Epithelial cell of prostate (primary cell): ENCODE measurements at regions not wholly inside any gene's neighbourhood (a gene's known extent, or its start where the extent isn't known, plus 50 kb on each side); places are given as distances from the start of the nearest gene placed in this dataset.

Source experiments
- DNase-seq: peaks from one replicate; pipeline ENCODE4 v3.0.0-alpha.2; 2011; ENCODE audit warnings: low read depth, low spot score
- H3K27ac ChIP-seq: fragments of 450-650 bp; 2 replicates; pipeline ENCODE4 v1.5.1; 2017; ENCODE audit warnings: mild to moderate bottlenecking

DNA sequence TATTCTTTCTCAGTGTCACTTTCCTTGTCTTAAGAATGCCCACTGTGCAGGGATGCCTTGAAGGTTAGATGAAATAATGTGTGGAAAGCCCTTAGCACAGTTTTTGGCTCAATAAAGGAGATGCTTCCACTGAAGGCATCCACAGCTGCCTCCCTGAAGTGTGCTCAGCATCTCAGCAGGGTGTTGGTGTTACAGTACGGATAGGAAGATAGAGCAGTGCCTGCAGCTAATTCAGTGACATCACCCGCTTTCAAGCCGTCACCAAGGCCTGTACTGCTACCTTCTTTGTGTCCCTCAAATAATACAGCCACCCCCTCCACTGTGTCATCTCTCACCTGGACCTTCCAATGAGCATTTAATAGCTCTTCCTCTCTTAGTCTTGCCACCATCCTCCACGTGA, 59.0 kb downstream of the NDUFS5 start:
- no peak for DNase-seq

DNA sequence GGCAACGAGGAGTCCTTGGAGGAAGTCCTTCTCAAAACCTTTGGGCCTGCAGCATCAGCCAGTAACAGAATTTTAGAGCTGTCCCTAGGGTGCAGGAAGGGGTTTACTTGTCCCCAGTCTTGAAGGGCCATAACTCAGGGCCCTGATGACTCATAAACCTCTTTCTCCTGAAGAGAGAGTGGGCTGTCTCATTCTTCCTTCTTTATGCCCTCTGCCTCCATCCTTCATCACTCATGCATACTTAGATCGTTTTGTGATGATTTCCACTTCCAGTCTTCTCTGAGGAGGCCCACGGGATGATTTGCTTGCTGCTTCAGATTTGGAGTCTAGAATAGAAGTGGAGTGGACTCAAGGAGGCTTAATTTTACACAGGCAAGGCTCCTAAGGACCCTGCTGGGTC, 60.2 kb downstream of the NDUFS5 start:
- no peak overlapping the region for H3K27ac ChIP-seq
- DNase-seq, result no peak

More for the DNA sequence above, 59.0 kb downstream of the NDUFS5 start:
- H3K27ac ChIP-seq, result no peak overlapping the region

DNA sequence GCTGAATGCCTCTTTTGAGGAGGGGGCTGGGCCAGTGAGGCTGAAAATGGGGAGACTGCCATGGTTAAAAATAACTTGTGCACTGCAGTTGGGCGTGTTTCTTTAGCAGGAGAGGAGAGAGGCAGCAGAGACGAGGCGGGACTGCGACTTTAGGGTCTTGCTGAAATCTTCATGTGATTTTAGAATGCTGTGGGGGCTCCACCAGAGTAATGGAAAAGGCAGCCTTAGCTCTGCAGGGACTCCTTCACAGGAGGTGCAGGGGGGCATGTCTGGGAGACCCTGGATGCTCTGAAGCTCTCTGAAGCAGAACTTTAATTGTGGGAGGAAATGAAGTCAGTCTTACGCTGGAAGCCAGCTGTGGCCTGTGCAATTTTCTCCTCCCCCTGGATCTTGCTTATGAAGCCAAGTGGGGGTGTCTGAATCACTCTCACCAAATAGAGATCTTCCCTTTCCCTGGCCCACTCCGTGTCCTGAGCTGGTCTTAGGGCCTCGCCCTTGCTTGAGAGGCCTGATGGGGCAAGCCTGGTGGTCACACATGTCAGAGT, 60.8 kb downstream of the NDUFS5 start:
- no peak for DNase-seq
- H3K27ac ChIP-seq, result no peak overlapping the region

DNA sequence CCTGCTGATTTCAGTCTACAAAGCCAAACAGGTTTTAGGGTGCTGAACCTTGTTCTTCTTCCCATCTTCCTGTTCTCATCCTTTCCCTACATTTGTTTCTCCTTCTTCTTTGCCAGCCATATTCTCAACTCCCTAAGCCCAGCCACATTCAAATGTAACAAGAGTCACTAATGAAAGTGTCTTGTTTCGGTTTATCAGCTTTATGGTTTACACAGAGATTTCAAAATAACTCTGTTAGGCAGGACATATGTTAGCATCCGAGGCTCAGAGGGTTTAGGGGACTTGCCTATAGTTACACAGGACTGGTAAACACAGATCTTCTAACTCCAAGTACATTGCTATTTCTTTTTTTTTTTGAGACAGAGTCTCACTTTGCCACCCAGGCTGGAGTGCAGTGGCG, 61.3 kb downstream of the NDUFS5 start:
- H3K27ac ChIP-seq, result no peak overlapping the region
- DNase-seq, result no peak

DNA sequence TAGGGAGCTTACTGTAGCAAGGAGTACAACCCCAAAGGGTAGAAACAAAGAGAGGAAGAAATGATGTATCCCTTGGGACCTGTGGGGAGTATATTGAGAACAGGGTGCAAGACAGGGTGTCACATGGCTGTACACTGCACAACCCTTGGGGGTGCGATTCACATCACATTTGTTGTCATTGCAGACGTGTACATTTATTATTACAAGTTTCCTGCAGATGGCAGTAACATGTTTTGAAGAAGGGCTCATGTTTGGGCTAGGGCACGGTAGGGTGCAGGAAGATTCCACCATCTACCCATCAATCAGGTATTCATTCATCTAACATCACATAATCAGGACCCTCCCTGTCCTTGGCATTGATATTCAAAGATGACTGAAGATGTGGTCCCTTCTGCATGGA, 62.5 kb downstream of the NDUFS5 start:
- H3K27ac ChIP-seq, result no peak overlapping the region
- DNase-seq, result no peak

DNA sequence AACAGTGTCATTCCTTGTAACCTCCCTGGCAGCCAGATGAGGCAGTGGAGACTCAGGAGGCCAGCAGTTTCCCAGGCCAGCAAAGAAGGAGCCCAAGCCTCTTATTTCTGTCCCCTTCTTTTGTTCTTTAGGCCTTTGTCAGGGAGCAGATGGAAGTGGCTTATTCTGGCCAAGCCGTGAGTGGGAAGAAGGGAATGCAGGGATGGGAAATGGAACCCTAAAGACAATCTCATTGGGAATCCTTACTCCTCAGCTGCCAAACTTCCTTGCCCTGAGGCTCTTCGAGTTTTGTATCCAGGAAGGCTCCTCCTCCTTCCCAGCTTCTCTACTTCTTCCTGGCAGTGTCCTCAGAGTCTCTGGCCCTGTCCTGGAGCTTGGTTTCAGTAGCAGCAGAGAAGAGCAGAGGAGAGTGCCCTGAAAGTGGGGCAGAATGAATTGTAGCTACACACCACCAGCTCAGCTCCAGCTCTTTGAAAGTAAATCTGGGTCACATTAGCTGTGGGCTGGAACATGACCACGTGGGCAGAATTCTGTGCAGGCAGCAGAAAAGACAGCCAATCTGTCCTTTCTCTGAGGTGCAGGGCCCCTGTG, 63.9 kb downstream of the NDUFS5 start:
- no peak overlapping the region for H3K27ac ChIP-seq
- DNase-seq, result no peak

DNA sequence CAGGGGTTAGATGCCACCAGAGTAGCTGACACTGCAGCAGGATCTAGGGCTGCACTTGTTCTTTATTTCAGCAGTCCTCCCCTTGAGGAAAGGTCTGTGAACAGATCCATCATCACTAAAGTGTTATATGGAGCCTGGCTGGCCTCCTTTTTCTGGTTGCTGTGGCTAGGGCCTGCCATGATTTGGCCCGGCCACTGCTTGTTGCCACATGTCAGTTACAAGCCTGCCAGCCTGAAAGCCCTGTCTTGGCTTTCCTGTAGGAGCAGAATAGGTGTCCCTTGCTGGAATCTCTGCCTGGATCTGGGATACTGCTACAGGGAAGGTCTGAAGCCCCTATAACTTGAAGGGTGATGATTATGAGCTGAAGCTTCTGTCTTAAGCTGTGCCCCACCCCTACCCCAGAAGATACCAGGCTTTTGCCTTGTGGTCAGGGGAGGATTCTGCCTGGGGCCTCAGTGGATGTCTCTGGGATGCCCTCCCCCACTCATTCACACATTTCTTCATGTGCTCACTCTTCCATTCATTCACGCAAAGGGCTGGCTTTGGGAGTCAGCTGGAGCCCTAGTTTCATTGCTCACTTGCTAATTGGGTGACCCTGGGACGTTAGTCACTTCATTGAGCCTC, 64.7 kb downstream of the NDUFS5 start:
- no peak for DNase-seq

DNA sequence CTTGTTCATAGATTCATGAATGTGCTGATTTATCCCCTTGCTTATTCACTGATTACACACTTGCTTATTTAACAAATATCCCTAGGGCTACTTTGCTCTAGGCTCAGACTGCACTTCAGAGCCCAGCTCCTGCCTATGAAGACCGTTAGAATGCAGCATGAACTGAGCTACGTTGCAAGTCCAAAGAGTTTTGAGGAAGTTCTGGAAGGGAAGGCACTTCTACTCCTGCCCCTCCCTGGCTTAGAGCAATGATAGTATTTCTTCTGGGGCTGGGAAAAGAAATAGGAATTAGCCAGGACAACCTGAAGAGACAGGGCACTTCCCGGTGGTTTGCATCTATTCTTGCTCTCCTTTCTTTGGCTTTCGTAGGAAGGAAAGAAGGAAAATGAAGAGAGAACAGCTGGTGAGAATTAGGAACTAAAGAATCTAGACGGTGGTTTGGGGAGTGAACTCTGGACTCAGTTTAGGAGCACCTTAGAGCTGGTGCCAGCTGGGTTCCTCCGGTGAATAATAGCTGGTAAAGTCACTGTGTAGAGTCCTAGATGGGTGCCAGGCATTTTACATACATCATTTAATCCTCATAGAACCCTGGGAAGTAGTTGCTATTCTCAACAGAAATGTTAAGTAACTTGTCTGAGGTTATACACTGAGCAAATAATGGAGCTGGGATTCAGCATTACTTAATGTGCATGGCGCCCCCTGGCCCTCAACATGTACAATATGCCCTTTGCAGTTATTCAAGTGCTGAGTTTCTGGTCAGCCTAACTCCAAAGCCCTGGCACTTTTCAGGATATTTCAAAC, 65.9 kb downstream of the NDUFS5 start:
- no peak for DNase-seq
- no peak overlapping the region for H3K27ac ChIP-seq

More for the DNA sequence above, 64.7 kb downstream of the NDUFS5 start:
- no peak overlapping the region for H3K27ac ChIP-seq

DNA sequence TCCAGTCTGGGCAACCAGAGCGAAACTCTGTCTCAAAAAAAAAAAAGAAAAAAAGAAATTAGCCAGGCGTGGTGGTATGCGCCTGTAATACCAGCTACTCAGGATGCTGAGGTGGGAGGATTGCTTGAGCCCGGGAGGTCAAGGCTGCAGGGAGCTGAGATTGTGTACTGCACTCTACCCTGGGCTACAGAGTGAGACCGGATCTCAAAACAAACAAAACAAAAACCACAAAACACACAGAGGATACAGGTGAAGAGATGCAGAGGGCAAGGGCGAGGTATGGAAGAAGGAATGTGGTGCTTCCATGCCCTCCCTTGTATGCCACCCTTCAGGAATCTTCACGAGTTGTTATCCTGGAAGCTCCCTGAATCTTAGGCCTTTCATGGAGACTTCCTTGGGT, 68.5 kb downstream of the NDUFS5 start:
- no peak for DNase-seq
- no peak overlapping the region for H3K27ac ChIP-seq

DNA sequence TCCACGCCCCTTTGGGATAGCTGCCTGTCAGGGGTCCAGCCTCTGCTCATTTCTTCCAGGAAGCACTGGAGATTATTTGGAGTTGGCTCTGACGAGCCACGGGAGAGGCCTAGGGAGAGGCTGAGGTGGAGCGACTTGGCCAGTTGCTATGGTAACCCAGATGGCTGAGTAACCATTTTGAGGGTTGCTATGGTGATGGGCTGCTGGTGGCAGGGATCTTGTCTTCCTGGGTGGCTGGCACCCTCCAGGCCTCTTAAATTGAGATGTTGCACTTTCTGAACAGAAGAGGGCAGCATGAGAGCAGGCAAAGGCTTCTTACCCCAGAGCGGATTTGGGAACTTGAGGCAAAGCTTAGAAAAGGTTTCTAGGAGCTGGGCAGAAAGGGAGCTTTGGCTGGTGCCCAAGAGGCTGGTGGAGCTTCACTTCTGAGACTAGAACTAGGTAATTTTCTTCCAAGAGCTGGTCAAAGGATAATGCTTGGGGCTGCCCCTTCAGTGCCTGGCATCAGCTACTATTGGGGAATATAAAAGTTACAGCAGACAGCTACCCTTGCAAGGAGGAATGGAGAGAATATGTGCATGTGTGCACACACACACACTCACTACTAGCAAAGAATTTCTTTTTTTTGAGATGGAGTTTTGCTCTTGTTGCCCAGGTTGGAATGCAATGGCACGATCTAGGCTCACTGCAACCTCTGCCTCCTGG, 72.5 kb downstream of the NDUFS5 start:
- no peak for DNase-seq
- no peak overlapping the region for H3K27ac ChIP-seq

DNA sequence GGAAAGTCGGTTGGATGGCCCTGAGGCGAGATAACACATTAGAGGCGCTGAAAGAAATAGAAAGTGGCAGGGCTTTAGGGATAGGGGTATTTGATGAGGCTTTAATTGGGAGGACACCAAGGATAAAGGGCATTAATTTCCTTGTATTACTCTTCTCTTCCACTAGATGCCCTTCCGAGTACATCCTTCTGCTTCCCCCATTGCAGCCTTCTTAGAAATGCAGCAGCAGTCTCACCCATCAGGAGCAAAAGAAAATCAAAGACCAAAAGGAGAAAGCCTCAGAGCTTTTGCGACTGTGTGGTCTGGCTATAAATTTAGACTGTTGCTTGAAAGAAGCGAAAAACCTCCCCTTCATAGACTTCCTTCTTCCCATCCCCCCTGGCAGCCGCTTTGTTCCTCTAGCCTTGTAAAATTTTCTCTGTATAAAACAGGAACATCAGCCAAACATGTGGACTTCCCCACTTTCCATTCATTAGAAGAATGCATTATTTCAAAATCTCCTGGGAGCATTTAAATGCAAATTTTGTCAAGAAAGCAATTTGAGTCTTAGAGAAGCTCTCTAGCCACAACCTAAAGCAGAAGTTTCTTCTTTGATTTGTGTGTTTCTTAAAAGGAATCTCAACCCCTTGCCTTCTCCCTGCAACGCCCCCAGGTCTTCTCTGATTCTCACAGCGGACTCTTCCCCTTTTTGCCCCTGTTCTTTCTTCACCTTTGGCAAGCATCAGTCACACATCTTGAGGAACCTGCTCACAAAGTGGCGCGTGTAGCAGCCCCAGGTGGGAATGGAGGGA, 76.6 kb downstream of the NDUFS5 start:
- H3K27ac ChIP-seq, result peak overlapping the region; percentile 97
- no peak for DNase-seq

DNA sequence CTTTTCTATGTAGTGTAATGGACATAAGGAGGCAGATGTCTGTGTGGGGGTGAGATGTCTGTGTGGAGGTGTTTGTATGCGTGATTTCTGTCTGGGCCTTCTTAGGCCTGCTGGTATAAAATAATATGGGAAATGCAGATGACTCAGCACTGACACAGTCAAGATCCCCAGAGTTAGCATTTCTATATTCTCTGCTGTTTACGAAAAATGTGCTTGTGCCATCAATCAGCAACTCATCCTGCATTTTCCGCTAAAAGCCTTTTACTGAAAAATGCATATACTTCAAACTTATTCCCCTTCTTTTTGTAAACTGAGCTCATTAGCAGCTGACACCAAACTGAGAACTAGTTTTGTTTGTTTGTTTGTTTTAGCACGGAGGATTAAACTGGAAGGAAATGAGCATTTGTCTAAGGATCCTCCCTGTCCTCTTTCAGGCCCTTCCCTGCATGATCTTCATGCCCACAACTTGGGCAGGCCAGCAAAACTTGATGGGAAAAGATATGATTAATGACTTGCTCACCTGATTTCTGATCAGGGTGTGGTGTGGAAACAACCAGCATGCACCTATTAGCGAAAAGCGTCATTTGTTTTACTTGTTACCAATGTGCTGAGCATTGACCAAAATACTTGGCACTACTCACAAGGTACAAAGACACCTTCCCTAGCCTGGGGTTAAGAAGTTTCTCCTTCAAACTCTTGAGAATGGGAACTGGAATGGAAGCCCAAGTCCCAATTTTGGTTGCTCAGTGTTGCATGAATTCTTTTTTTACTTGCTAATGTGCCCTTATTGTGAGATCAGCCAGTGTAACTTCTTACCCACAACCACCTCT, 77.4 kb downstream of the NDUFS5 start:
- DNase-seq, result peak; percentile 79
- peak overlapping the region; percentile 97 for H3K27ac ChIP-seq

DNA sequence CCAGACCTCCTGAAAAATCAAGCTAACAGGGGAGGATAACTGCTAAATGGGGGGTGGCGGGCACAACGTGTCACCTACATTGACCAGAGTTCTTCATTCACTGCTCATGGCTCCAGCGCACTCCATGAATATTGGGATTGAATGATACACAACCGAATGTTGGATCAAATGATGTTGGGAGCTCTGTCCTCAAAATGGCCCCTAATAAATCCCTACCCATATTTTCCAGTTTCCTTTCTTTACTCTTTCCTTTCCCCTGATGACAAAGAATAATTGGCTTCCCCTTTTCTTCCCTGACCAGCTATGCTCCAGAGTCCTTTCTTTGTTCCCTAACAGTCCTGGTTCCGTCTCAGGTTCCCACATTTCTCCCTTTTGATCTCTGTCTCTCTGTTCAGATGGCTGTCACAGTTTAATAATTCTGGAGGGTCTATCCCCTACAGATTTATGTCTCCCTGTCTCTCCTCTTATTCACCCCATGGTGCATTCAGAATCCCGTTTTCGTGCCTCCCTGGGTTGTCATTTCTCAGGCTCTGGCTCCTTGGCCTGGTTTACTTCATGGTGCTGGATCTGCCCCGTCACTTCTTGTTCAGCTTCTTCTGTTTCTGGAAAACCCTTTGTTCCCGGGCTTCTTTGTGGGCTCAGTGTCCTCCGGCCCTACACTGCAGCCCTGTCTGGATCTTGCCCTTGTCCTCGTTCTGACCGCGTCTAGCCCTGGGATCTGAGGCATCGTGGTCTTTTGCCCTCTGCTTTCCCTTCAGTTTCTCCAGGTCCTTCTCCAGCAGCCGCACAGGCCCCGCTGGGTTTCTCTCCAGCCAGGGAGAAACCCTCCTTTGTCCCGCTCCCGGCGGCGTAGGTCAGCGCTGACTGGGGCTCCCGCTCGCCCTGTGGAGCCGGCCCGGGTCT, 78.3 kb downstream of the NDUFS5 start:
- DNase-seq, result no peak
- H3K27ac ChIP-seq, result peak overlapping the region; percentile 97

DNA sequence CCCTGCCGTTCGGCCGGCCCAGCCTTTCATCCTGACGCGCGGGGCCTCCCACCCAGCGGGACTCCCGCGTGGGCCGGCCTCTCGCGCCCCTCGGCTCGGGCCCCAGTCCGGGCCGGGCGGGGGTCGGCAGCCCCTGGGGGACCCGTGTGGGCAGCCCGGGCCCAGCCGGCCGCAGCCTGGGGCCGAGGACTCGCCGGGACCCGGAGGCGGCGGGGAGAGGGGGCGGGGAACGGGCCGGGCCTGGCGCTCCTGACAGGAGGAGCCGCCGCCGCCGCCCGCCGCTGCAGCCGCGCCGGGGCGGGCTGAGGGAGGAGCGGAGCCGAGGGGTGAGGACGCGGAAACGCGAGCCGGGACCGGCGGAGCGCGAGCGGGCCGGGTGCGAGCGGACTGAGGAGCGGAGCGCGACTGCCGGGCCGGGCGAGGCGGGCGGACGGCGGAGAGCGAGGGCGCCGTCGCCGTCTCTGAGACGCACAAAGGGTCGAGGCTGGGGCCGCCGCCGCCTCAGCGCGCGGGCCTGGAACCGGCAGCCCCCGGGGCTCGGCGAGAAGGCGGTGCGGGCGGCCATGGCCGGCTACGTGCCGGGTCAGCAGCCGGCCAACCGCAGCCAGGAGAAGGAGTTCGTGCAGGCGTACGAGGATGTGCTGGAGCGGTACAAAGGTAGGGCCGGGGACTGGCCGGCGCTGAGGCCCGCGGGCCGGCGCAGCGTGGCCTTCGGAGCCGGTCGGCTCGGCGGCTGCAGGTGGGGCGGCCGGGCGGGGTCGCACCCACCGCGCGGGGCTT, 79.1 kb downstream of the NDUFS5 start:
- H3K27ac ChIP-seq, result peak overlapping the region; percentile 97
- DNase-seq, result no peak

DNA sequence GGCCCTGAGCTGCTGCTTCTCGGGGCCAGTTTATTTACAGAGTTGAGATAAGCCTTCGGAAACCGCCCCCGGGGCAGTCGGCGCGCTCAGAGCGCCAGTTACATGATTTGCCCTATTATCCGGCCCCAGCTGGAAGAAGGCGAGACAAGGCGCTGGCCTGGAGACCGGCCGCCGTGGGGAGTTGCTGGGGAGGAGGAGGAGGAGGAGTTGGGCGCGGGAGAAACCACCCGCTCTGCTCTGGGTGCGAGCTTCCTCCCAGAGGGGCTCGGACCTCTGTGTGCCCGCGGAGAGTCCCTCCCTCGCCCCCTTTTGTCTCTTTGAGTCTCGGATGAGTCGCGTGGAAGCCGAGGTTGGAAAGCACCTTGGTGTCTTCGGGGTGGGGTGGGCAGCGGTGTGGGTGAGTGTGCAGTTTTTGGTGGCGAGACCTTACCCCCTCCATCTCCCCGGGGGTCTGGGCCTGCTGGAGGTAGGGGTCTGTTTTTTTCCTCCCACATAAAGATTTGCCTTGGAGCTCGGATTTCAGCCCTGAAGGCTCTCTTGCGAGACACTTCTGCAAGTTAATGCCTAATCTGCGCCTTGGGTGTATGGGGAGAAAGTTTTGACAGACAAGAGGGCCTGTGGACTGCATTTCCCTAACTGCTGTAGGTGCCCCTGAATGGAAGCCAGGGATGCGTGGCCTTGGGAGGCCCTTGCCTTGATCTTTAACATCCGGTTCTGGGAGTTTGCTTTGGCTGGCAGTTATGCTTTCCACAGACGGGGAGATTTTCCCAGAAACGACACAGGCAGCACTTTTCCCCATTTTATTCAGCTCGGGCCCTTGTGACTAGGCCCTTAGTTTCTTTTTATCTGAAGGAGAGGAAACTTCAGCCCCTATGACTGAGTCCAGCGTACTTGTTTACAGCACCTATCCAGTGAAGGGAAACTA, 80.0 kb downstream of the NDUFS5 start:
- peak overlapping the region; percentile 97 for H3K27ac ChIP-seq
- no peak for DNase-seq

DNA sequence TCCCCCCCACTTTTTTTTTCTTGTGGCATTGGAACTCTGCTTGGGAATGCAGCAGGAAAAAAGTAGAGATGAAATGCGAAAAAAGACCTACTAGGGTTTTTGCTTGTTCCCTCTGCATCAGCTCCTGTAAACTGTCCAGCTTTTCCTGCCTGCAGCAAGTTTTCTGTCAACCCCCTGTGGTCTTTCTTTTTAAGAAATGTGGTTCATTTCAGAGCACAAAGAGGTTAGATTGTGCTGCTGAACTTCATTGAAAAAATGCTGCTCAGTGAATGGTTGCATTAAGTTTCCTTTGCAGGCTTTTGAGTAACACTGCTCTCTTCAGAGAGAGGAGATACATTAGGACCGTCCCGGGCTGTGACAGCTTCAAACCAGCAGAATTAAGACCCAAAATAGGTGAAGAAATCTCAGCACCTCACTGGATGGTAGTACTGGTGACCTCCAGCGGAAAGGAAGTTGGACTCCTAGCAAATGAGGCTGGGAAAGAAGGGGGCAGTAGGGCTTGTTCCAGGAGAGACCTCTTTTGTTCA, 80.7 kb downstream of the NDUFS5 start:
- peak overlapping the region; percentile 97 for H3K27ac ChIP-seq

More for the DNA sequence above, 80.7 kb downstream of the NDUFS5 start:
- DNase-seq, result no peak
